ENCODE measurements at regions not wholly inside any gene's neighbourhood (a gene's known extent, or its start where the extent isn't known, plus 50 kb on each side); places are given as distances from the start of the nearest gene placed in this dataset.

GRCh38 chr4:168021666-168022065, 70.7 kb upstream of the ANXA10 start:
- Histone ChIP-seq H3K56ac (replicated peaks; ENCODE audit: insufficient read length, low read depth, low read length) (no peak overlapping the region), H3K79me2 (ENCODE audit: control insufficient read depth in 1 of 2, insufficient read depth in 2 of 2, low read length in 2 of 2) (no peaks in the 10 kb centered on the region), H2BK12ac (ENCODE audit: low read depth, low read length) (no peak overlapping the region), H2AFZ (ENCODE audit: low read length) (no peak overlapping the region), H3K36me3 (ENCODE audit: control insufficient read depth in 2 of 4, insufficient read depth in 4 of 4, low read length in 3 of 4) (no peaks in the 10 kb centered on the region), H2BK5ac (ENCODE audit: low read depth, low read length) (no peak overlapping the region), H3K9ac (replicated peaks in 1 of 4; ENCODE audit: extremely low read depth in 1 of 4, low read depth in 3 of 4, low read length in 3 of 4) (no peak overlapping the region), H2BK20ac (ENCODE audit: low read length) (no peak overlapping the region), H3K4ac (replicated peaks; ENCODE audit: insufficient read length, low read depth, low read length) (no peak overlapping the region), H2BK15ac (ENCODE audit: low read length) (no peak overlapping the region), H2BK120ac (replicated peaks; ENCODE audit: low read depth, low read length) (no peak overlapping the region), H2AK5ac (ENCODE audit: low read depth, low read length) (no peak overlapping the region), H3K9me3 (ENCODE audit: insufficient read depth in 2 of 2, low read depth in 1 of 2, low read length in 1 of 2) (peaks cover 20 to 21% of the 10 kb centered on the region in 2 experiments), H3K18ac (ENCODE audit: extremely low read depth, low read length) (no peak overlapping the region), H3K27me3 (replicated peaks in 1 of 4; ENCODE audit: control insufficient read depth in 3 of 4, extremely low read depth in 1 of 4, insufficient read depth in 3 of 4, low read length in 3 of 4) (no peaks in the 10 kb centered on the region), H4K91ac (replicated peaks; ENCODE audit: insufficient read length, low read length) (no peak overlapping the region), H3K79me1 (ENCODE audit: low read depth, low read length) (no peaks in the 10 kb centered on the region), H4K20me1 (replicated peaks in 1 of 2; ENCODE audit: control insufficient read depth in 1 of 2, insufficient read depth in 2 of 2, low read length in 2 of 2) (no peaks in the 10 kb centered on the region), H4K5ac (ENCODE audit: insufficient read length, low read depth, low read length) (no peak overlapping the region), H3K27ac (ENCODE audit: low read depth, low read length) (no peak overlapping the region), H3K14ac (ENCODE audit: insufficient read length) (no peak overlapping the region), H3K4me3 (ENCODE audit: extremely low read depth in 1 of 4, insufficient read depth in 2 of 4, low read depth in 3 of 4, low read length in 4 of 4) (no peak overlapping the region), H4K8ac (ENCODE audit: extremely low read depth, insufficient read depth, low read length) (no peak overlapping the region), H3K4me1 (replicated peaks in 1 of 4; ENCODE audit: control insufficient read depth in 3 of 4, insufficient read depth in 4 of 4, low read length in 3 of 4) (no peaks in the 10 kb centered on the region; a peak in 1 of 7 replicates), H3K23ac (ENCODE audit: insufficient read length) (no peak overlapping the region), H3K4me2 (ENCODE audit: insufficient read depth in 1 of 2, low read depth in 2 of 2, low read length in 2 of 2) (no peak overlapping the region), H3K23me2 (ENCODE audit: low read depth, low read length) (no peaks in the 10 kb centered on the region)
- CTCF ChIA-PET (ENCODE audit: partially characterized antibody) = no interaction called here
- WGBS, 2 experiments (ENCODE audit: extremely low coverage in 1 of 2, insufficient coverage in 1 of 2, insufficient read length in 1 of 2, insufficient replicate concordance in 2 of 2, low coverage in 1 of 2, low lambda C conversion rate in 2 of 2, missing lambda C conversion rate in 1 of 2) = 95% methylated on average over 1 of the region's 1 CpG; no CpG with 5 or more reads in 1 of the 2 experiments
- TF ChIP-seq TCF12 (IDR thresholded peaks at IDR 0.05; ENCODE audit: low read depth, low read length) (no peak), RXRA (IDR thresholded peaks at IDR 0.05; ENCODE audit: insufficient read depth, low read depth, low read length) (no peak), CTBP2 (IDR thresholded peaks at IDR 0.05; ENCODE audit: borderline replicate concordance, insufficient read depth, insufficient read length, low read length) (no peak), SRF (IDR thresholded peaks at IDR 0.05; ENCODE audit: low read depth, low read length) (no peak), POU5F1 (IDR thresholded peaks at IDR 0.05; ENCODE audit: low read depth, low read length) (no peak), TAF7 (optimal IDR thresholded peaks at IDR 0.05; ENCODE audit: borderline replicate concordance, low read depth, low read length) (no peak), RBBP5 (IDR thresholded peaks at IDR 0.05; ENCODE audit: borderline replicate concordance, low read depth, low read length) (no peak)
- DNase-seq (ENCODE audit: low read depth in 1 of 2, low spot score in 2 of 2) = no peak
- no peak for FAIRE-seq
- POLR2A ChIA-PET (ENCODE audit: partially characterized antibody) = no interaction called here
